ENCODE measurements at regions not wholly inside any gene's neighbourhood (a gene's known extent, or its start where the extent isn't known, plus 50 kb on each side); places are given as distances from the start of the nearest gene placed in this dataset.

DNA sequence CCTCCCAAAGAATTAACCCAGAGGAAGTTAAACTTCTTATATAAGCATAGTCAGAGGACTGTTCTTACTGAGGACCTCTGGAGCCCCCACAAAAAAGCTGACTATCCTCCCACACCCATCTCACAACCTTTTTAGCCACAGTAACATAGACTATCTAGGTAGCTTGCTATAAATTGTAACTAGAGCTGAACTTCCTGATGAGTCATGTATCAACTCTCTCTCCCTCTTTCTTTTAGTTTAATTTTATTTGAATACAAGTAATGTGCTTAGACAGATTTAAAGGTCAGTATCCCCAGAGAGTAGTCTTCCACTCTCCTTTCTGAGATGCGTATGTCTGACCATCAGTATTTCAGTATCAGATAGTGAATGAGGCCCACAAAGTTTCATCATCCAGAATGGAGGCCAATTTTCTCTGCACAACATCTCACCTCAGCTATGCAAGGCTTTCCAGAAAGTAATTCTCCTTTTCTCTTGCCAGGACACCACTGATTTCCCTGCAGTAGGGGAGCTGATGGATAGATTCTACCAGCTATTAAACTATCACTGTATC lies 104.0 kb upstream of the MYRIP start:
- TF ChIP-seq, protein P1, sequence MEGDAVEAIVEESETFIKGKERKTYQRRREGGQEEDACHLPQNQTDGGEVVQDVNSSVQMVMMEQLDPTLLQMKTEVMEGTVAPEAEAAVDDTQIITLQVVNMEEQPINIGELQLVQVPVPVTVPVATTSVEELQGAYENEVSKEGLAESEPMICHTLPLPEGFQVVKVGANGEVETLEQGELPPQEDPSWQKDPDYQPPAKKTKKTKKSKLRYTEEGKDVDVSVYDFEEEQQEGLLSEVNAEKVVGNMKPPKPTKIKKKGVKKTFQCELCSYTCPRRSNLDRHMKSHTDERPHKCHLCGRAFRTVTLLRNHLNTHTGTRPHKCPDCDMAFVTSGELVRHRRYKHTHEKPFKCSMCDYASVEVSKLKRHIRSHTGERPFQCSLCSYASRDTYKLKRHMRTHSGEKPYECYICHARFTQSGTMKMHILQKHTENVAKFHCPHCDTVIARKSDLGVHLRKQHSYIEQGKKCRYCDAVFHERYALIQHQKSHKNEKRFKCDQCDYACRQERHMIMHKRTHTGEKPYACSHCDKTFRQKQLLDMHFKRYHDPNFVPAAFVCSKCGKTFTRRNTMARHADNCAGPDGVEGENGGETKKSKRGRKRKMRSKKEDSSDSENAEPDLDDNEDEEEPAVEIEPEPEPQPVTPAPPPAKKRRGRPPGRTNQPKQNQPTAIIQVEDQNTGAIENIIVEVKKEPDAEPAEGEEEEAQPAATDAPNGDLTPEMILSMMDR (IDR thresholded peaks at IDR 0.05), result no peak
- no peak for TF ChIP-seq POLR2A (IDR thresholded peaks at IDR 0.05)
